HepG2 (cell line): ENCODE measurements at regions not wholly inside any gene's neighbourhood (a gene's known extent, or its start where the extent isn't known, plus 50 kb on each side); places are given as distances from the start of the nearest gene placed in this dataset.
A peak's percentile ranks its signal among the peaks of the same experiment; 100 is the strongest.

Experiments
- ATAC-seq: fragments of 200-7000 bp; cut with Tn5 transposase; 3 replicates; pipeline ENCODE4 v1.9.1; 2020; ENCODE audit warnings: mild to moderate bottlenecking, moderate library complexity
- BruUV-seq: library from RNA; stranded (reverse); fragments of 400-500 nt; replicated peaks from 2 replicates; lab custom pipeline; 2021; lab: Mats Ljungman, UMichigan
- CTCF ChIA-PET: fragments of 300-600 bp; formaldehyde crosslinking; extraction: SDS; loops from one replicate; lab custom pipeline; 2021; ENCODE audit warnings: low total read pairs, inconsistent platforms, low intra/inter-chr PET ratio; lab: Yijun Ruan, JAX
- POLR2A ChIA-PET: fragments of 350-600 bp; sonication (Branson Sonifier 250); formaldehyde crosslinking; loops from one replicate; lab custom pipeline; 2020; ENCODE audit warnings: antibody characterized with exemption, inconsistent platforms; lab: Yijun Ruan, JAX
- DNase-seq: peaks from one replicate; pipeline ENCODE4 v3.0.0-alpha.2; 2015; ENCODE audit warnings: low spot score
- FAIRE-seq: peaks from 3 replicates; lab custom pipeline; 2011; peaks lifted over from hg19 to GRCh38; lab: Jason Lieb, UNC
- H2AFZ ChIP-seq: one replicate; pipeline ENCODE4 v1.6.1; 2011; ENCODE audit warnings: low read length, inconsistent platforms
- H3K27ac ChIP-seq: fragments of 300-600 bp; 3 replicates; pipeline ENCODE4 v1.8.0; 2011; ENCODE audit warnings: mixed run types, mild to moderate bottlenecking, mixed read lengths, low read length, inconsistent platforms; ENCODE audit not compliant: insufficient read depth; ENCODE audit errors: extremely low read length
- H3K27me3 ChIP-seq, 2 experiments: fragments of 200-600 bp in 1 of 2; 2 replicates in 1 of 2; 3 replicates in 1 of 2; pipeline versions ENCODE4 v1.6.0 to v1.8.0; 2011; ENCODE audit warnings: low read length in 2 of 2, mild to moderate bottlenecking in 2 of 2, moderate library complexity in 2 of 2, inconsistent platforms in 1 of 2; ENCODE audit not compliant: insufficient read depth in 2 of 2, control insufficient read depth in 1 of 2
- H3K36me3 ChIP-seq, 2 experiments: fragments of 200-600 bp in 1 of 2; replicated peaks in 1 of 2; 2 replicates in 1 of 2; 3 replicates in 1 of 2; pipeline versions ENCODE4 v1.5.1 to v1.8.0; 2011; ENCODE audit warnings: low read length in 2 of 2, inconsistent platforms in 1 of 2; ENCODE audit not compliant: insufficient read depth in 2 of 2, control insufficient read depth in 1 of 2
- H3K4me1 ChIP-seq: 2 replicates; pipeline ENCODE4 v1.5.1; 2012; ENCODE audit warnings: low read length, inconsistent platforms; ENCODE audit not compliant: insufficient read depth
- H3K4me2 ChIP-seq: 2 replicates; pipeline ENCODE4 v1.6.0; 2011; ENCODE audit warnings: low read depth, low read length, inconsistent platforms
- H3K4me3 ChIP-seq, 3 experiments: fragments of 200-600 bp in 1 of 3; sonication (generic), shearing (Covaris generic) in 1 of 3; replicated peaks in 1 of 3; 2 replicates each; pipeline ENCODE4 v1.5.1; 2011 to 2016; ENCODE audit warnings: low read length in 3 of 3, inconsistent platforms in 2 of 3, low read depth in 2 of 3, mild to moderate bottlenecking in 2 of 3, control low read depth in 1 of 3, mixed read lengths in 1 of 3; ENCODE audit not compliant: insufficient read depth in 1 of 3
- H3K79me2 ChIP-seq: one replicate; pipeline ENCODE4 v1.6.1; 2011; ENCODE audit warnings: low read length, inconsistent platforms; ENCODE audit not compliant: insufficient read depth
- H3K9ac ChIP-seq: 2 replicates; pipeline ENCODE4 v1.6.0; 2011; ENCODE audit warnings: mild to moderate bottlenecking, low read depth, low read length, inconsistent platforms; ENCODE audit not compliant: insufficient read depth
- H3K9me3 ChIP-seq: 2 replicates; pipeline ENCODE4 v1.5.1; 2012; ENCODE audit warnings: mild to moderate bottlenecking, low read length
- H4K20me1 ChIP-seq: 2 replicates; pipeline ENCODE4 v1.6.0; 2011; ENCODE audit warnings: inconsistent platforms, mild to moderate bottlenecking, low read length, moderate library complexity; ENCODE audit not compliant: insufficient read depth
- BORCS8-MEF2B ChIP-seq: sonication (generic); formaldehyde crosslinking; IDR thresholded peaks from 2 replicates; pipeline ENCODE4 v1.8.0; 2022; ENCODE audit warnings: mild to moderate bottlenecking, missing genetic modification reagents
- CTCF ChIP-seq: sonication (generic); formaldehyde crosslinking; IDR thresholded peaks from 2 replicates; pipeline ENCODE4 v1.5.0; 2020; ENCODE audit warnings: mild to moderate bottlenecking, missing genetic modification reagents, moderate library complexity
- GABPB1 ChIP-seq: IDR thresholded peaks from 2 replicates; pipeline ENCODE4 v1.6.1; 2016; ENCODE audit warnings: mild to moderate bottlenecking, missing genetic modification reagents, moderate library complexity, missing compliant biosample characterization
- HNF4G ChIP-seq, 2 experiments: sonication (generic) in 1 of 2; formaldehyde crosslinking in 1 of 2; IDR thresholded peaks; 2 replicates each; pipeline versions ENCODE4 v1.4.0 to v1.6.1; 2011 to 2020; ENCODE audit warnings: borderline replicate concordance in 2 of 2, low read depth in 2 of 2, mild to moderate bottlenecking in 2 of 2, low read length in 1 of 2, missing genetic modification reagents in 1 of 2, moderate library complexity in 1 of 2
- KDM2A ChIP-seq: sonication (generic); formaldehyde crosslinking; IDR thresholded peaks from 2 replicates; pipeline ENCODE4 v1.4.0; 2020; ENCODE audit warnings: low read depth, missing genetic modification reagents, borderline replicate concordance
- PRPF4 ChIP-seq: fragments of 200-400 bp; formaldehyde crosslinking; IDR thresholded peaks from 2 replicates; pipeline ENCODE4 v1.6.1; 2016; ENCODE audit warnings: low read length, low read depth; ENCODE audit not compliant: poor library complexity, severe bottlenecking
- RAD21 ChIP-seq: fragments of 450-650 bp; formaldehyde crosslinking; IDR thresholded peaks from 2 replicates; pipeline ENCODE4 v1.5.0; 2020; ENCODE audit warnings: mild to moderate bottlenecking
- SALL1 ChIP-seq: sonication (generic); formaldehyde crosslinking; IDR thresholded peaks from 2 replicates; pipeline ENCODE4 v1.8.0; 2022; ENCODE audit warnings: mild to moderate bottlenecking, missing genetic modification reagents
- SMC3 ChIP-seq: IDR thresholded peaks from 2 replicates; pipeline ENCODE4 v1.6.1; 2011; ENCODE audit warnings: low read length, improper control_type of control experiment
- STAG1 ChIP-seq: sonication (generic); formaldehyde crosslinking; IDR thresholded peaks from 2 replicates; pipeline ENCODE4 v1.4.0; 2020; ENCODE audit warnings: missing genetic modification reagents
- ZNF44 ChIP-seq: sonication (generic); formaldehyde crosslinking; IDR thresholded peaks from 2 replicates; pipeline ENCODE4 v1.5.1; 2020; ENCODE audit warnings: mild to moderate bottlenecking, missing genetic modification reagents
- WGBS: methylation state at CpG from one replicate; pipeline ENCODE4 v1.1.6; 2017; ENCODE audit warnings: low lambda C conversion rate; 5-methylcytosine and 5-hydroxymethylcytosine counted together
- in situ Hi-C: cut with HindIII; loops from 2 replicates; pipeline ENCODE4 v1.10.0; 2017; ENCODE audit warnings: low pct_unique_long_range_greater_than_20kb; ENCODE audit not compliant: extremely low pct_ligation_motif_present
- intact Hi-C: fragments of 100-400 bp; cut with micrococcal nuclease; formaldehyde crosslinking; loops from one replicate; pipeline ENCODE4 v1.10.0; 2022; ENCODE audit not compliant: unreplicated experiment
- TF ChIP-seq, protein P1 (sequence below): sonication (generic); formaldehyde crosslinking; IDR thresholded peaks from 2 replicates; pipeline ENCODE4 v1.4.0; 2020; ENCODE audit warnings: missing genetic modification reagents
- TF ChIP-seq, protein P2 (sequence below): sonication (generic); formaldehyde crosslinking; IDR thresholded peaks from 2 replicates; pipeline ENCODE4 v1.9.0; 2022; ENCODE audit warnings: missing genetic modification reagents, mild to moderate bottlenecking, borderline replicate concordance

GRCh38 chr12:111024205-111024801 is 103.9 kb upstream of the MYL2 start:
- H3K27ac ChIP-seq = no peak overlapping the region
- WGBS = 0% methylated on average over 3 of the region's 8 CpGs
- no peak overlapping the region for H3K4me2 ChIP-seq
- no peaks in the 10 kb centered on the region for H3K4me1 ChIP-seq
- POLR2A ChIA-PET = no interaction called here
- DNase-seq (peak; percentile 44), FAIRE-seq (peak; percentile 23), ATAC-seq (peak; percentile 99)
- no peak overlapping the region for H3K9ac ChIP-seq
- intact Hi-C loops = loop anchor here (1.0 to 5.0 kb wide), 3 partner anchors 148 to 289 kb away; no protein-coding TSS in a partner anchor
- CTCF ChIA-PET = interaction anchor here (1.3 to 2.0 kb wide), 3 partner anchors 150 to 289 kb away, joined by 7 to 15 read pairs (median 12); no protein-coding TSS in a partner anchor
- H3K27me3 ChIP-seq = peaks cover 0 to 11% of the 10 kb centered on the region in 2 experiments; a peak in 3 of 5 replicates
- H3K4me3 ChIP-seq = no peak overlapping the region
- BruUV-seq = no TSS peak
- H3K79me2 ChIP-seq = no peaks in the 10 kb centered on the region
- H2AFZ ChIP-seq = no peak overlapping the region
- no peaks in the 10 kb centered on the region for H4K20me1 ChIP-seq
- in situ Hi-C loops = no loop called here
- H3K36me3 ChIP-seq = no peaks in the 10 kb centered on the region
- TF ChIP-seq, protein P1, sequence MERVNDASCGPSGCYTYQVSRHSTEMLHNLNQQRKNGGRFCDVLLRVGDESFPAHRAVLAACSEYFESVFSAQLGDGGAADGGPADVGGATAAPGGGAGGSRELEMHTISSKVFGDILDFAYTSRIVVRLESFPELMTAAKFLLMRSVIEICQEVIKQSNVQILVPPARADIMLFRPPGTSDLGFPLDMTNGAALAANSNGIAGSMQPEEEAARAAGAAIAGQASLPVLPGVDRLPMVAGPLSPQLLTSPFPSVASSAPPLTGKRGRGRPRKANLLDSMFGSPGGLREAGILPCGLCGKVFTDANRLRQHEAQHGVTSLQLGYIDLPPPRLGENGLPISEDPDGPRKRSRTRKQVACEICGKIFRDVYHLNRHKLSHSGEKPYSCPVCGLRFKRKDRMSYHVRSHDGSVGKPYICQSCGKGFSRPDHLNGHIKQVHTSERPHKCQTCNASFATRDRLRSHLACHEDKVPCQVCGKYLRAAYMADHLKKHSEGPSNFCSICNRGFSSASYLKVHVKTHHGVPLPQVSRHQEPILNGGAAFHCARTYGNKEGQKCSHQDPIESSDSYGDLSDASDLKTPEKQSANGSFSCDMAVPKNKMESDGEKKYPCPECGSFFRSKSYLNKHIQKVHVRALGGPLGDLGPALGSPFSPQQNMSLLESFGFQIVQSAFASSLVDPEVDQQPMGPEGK (CRISPR knock-in tag) = peak; percentile 50; the same call in 1 of the 2 replicates
- no peak for TF ChIP-seq PRPF4
- TF ChIP-seq HNF4G (IDR thresholded peaks at IDR 0.05; ENCODE audit: borderline replicate concordance, low read depth, low read length) = no peak
- no peak for TF ChIP-seq HNF4G (CRISPR knock-in tag; IDR thresholded peaks at IDR 0.05; ENCODE audit: borderline replicate concordance, low read depth)
- peak; percentile 96 for TF ChIP-seq STAG1
- peak; percentile 59 for TF ChIP-seq SMC3
- TF ChIP-seq, protein P2, sequence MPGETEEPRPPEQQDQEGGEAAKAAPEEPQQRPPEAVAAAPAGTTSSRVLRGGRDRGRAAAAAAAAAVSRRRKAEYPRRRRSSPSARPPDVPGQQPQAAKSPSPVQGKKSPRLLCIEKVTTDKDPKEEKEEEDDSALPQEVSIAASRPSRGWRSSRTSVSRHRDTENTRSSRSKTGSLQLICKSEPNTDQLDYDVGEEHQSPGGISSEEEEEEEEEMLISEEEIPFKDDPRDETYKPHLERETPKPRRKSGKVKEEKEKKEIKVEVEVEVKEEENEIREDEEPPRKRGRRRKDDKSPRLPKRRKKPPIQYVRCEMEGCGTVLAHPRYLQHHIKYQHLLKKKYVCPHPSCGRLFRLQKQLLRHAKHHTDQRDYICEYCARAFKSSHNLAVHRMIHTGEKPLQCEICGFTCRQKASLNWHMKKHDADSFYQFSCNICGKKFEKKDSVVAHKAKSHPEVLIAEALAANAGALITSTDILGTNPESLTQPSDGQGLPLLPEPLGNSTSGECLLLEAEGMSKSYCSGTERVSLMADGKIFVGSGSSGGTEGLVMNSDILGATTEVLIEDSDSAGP (CRISPR knock-in tag) = 0 out of 2 replicates have a peak, but pooled peaks have one; percentile 20
- TF ChIP-seq RAD21 (CRISPR knock-in tag) = peak; percentile 91
- peak; percentile 92 for TF ChIP-seq CTCF (CRISPR knock-in tag)
- TF ChIP-seq BORCS8-MEF2B (CRISPR knock-in tag) = peak; percentile 54; the same call in 1 of the 2 replicates
- no peak for TF ChIP-seq ZNF44 (CRISPR knock-in tag)
- peak; percentile 30; the same call in 1 of the 2 replicates for TF ChIP-seq KDM2A (CRISPR knock-in tag)
- TF ChIP-seq SALL1 = peak; percentile 39; the same call in 1 of the 2 replicates
- peak; percentile 30; the same call in 1 of the 2 replicates for TF ChIP-seq GABPB1 (CRISPR knock-in tag)
- TF ChIP-seq, all 625 proteins: peak for 10
- no peaks in the 10 kb centered on the region for H3K9me3 ChIP-seq
